ENCODE measurements at regions not wholly inside any gene's neighbourhood (a gene's known extent, or its start where the extent isn't known, plus 50 kb on each side); places are given as distances from the start of the nearest gene placed in this dataset.

DNA sequence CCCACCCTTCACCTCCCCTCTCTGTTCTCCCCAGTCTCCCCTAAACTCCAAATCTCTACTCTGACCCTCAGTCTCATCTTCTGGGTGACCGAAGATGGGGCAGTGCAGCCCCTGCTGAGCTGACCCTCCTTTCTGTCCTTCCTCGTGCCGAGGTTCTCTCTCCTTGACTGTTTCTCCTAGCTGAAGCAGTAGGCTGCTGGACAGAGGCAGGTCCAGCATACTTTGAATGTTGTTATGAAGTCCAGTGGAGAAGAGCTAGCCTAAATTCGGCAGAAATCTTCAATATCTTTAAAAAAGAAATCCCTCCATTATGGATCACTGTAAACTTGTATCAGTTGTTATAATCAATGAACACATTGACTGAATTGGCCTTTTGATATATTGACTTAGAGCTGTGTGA is 63.2 kb downstream of the RRM2 start:
- TF ChIP-seq, protein P1, sequence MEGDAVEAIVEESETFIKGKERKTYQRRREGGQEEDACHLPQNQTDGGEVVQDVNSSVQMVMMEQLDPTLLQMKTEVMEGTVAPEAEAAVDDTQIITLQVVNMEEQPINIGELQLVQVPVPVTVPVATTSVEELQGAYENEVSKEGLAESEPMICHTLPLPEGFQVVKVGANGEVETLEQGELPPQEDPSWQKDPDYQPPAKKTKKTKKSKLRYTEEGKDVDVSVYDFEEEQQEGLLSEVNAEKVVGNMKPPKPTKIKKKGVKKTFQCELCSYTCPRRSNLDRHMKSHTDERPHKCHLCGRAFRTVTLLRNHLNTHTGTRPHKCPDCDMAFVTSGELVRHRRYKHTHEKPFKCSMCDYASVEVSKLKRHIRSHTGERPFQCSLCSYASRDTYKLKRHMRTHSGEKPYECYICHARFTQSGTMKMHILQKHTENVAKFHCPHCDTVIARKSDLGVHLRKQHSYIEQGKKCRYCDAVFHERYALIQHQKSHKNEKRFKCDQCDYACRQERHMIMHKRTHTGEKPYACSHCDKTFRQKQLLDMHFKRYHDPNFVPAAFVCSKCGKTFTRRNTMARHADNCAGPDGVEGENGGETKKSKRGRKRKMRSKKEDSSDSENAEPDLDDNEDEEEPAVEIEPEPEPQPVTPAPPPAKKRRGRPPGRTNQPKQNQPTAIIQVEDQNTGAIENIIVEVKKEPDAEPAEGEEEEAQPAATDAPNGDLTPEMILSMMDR (IDR thresholded peaks at IDR 0.05): no peak
- TF ChIP-seq EP300 (IDR thresholded peaks at IDR 0.05) (no peak), POLR2A (IDR thresholded peaks at IDR 0.05) (no peak), POLR2AphosphoS5 (IDR thresholded peaks at IDR 0.05) (no peak)
